GM18502 (cell line): ENCODE measurements at regions not wholly inside any gene's neighbourhood (a gene's known extent, or its start where the extent isn't known, plus 50 kb on each side); places are given as distances from the start of the nearest gene placed in this dataset.

Experiments
- ATAC-seq: cut with Tn5 transposase; IDR thresholded peaks from one replicate; pipeline ENCODE4 v1.9.1; 2021; ENCODE audit warnings: mild to moderate bottlenecking; ENCODE audit not compliant: unreplicated experiment, poor library complexity

DNA sequence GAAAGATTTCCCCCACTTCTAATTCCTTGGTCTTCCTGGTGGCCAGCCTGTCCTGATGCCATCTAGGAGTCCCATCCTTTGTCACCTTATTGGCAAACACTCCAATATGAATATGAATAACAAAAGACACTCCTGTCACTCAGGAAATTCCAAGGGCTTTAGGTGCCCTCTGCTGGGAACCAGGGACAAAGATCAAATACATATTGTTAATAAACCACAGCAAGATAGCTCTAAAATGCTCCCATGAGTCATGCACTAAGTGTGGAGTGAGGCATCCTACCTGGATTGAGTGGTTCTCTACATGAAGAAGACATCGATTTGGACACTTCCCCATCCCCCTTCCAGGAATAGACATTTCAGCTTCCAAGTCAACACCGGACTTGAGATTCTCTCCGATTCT, 823.6 kb downstream of the TBC1D22A start:
- ATAC-seq = no peak

DNA sequence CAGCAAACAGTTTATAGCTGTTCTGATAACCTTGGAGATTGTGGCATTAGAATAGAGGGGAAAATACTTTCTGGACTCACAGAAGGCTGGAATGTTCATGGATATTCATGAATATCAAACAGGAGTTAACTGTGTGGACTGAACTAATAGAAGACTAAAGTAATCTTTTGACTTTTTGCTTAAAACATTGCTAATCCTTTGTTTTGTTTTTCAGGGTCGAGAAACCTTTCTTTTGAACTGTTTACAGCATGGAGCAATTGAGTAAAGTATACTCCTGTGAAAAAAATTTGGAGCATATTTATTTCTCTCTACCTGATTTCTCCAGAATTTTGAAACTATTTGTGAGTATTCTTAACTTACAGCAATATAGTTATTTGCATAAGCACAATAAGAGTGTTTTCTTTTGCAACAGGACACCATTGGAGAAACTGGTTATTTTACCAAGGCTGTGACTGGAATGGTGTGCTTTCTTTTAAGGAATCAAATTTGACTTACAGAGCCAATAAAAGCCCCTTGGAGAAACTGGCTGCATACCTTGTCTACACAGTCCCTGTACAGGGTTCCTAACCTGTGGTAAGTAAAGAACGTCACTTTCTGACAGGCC, 821.6 kb downstream of the TBC1D22A start:
- no peak for ATAC-seq

GRCh38 chr22:47582067-47582466, 819.6 kb downstream of the TBC1D22A start:
- ATAC-seq = no peak

GRCh38 chr22:47580121-47580520, 817.7 kb downstream of the TBC1D22A start:
- no peak for ATAC-seq

GRCh38 chr22:47576908-47577307, 814.5 kb downstream of the TBC1D22A start:
- no peak for ATAC-seq

GRCh38 chr22:47575291-47575690, 812.8 kb downstream of the TBC1D22A start:
- ATAC-seq = no peak

- no peak for ATAC-seq
Observed at GRCh38 chr22:47574556-47574955, 812.1 kb downstream of the TBC1D22A start.

- ATAC-seq = no peak
Observed at GRCh38 chr22:47573141-47573540, 810.7 kb downstream of the TBC1D22A start.

DNA sequence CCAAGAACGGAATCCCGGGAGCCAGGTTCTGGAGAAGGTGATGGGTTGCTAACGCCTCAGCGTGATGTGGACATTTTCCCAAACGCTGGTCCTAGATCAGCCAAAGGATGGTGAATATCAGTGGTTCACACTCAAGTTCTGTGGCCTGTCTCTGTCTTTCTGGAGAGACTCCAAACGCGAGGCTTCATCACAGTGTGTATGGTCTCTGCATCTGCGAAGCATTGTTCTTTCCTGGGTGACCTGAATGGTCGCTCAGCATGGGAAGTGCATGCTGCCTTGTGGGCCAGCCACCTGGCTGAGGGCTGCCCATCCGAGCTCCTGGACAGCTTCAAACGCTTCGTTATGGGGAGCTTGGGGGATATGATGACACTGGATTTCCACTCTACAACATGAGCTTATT, 810.0 kb downstream of the TBC1D22A start:
- no peak for ATAC-seq

- ATAC-seq = no peak
Observed at GRCh38 chr22:47571616-47572015, 809.2 kb downstream of the TBC1D22A start.

DNA sequence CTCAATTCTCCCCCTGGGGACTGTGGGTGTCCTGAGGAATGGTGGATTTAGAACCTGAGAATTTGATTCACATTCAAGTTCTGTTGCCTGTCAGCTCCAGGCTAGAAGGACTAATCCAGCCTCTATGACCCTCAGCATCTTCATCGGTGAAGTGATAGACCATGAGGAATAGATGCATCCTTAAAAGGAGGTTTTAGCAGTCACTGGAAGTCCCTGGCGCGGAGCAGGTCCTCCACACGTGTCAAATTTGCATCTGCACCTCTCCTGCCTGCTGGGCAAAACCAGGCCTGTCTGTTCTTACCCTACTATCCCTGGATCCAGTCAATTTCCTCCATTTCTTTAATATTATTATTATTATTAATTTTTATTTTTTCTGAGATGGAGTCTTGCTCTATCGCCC, 808.4 kb downstream of the TBC1D22A start:
- ATAC-seq = no peak

DNA sequence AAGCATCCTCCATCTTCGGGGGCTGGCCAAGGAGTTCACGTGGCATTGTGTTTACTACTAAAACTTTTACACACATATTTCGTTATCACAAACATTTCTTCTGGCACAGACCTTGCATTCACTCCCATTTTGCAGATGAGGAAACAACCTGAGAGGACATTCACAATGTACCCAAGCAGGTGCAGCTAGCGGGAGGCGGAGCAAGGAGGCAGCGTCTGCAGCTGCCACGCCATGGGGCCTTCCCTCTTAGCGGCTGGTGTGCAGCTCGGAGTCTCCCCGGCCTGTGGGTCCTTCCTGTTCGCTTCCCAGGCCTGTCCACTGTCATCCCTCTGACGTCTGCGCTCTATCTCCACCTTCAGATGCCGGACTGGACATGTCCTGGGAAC, 807.8 kb downstream of the TBC1D22A start:
- no peak for ATAC-seq

- no peak for ATAC-seq
Observed at GRCh38 chr22:47569389-47570299, 807.2 kb downstream of the TBC1D22A start.

DNA sequence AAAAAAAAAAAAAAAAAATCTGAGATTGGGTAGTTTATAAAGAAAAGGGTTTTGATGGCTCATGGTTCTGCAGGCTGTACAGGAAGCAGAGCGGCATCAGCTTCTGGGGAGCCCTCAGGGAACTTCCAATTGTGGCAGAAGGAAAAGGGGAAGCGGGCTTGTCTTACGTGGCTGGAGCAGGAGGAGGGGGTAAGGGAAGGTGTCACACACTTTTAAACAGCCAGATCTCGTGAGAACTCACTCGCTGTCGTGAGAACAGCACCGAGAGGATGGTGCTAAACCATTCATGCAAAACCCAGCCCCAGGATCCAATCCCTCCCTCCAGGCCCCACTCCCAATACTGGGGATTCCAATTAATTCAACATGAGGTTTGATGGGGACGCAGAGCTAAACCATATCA, 806.2 kb downstream of the TBC1D22A start:
- ATAC-seq = no peak

DNA sequence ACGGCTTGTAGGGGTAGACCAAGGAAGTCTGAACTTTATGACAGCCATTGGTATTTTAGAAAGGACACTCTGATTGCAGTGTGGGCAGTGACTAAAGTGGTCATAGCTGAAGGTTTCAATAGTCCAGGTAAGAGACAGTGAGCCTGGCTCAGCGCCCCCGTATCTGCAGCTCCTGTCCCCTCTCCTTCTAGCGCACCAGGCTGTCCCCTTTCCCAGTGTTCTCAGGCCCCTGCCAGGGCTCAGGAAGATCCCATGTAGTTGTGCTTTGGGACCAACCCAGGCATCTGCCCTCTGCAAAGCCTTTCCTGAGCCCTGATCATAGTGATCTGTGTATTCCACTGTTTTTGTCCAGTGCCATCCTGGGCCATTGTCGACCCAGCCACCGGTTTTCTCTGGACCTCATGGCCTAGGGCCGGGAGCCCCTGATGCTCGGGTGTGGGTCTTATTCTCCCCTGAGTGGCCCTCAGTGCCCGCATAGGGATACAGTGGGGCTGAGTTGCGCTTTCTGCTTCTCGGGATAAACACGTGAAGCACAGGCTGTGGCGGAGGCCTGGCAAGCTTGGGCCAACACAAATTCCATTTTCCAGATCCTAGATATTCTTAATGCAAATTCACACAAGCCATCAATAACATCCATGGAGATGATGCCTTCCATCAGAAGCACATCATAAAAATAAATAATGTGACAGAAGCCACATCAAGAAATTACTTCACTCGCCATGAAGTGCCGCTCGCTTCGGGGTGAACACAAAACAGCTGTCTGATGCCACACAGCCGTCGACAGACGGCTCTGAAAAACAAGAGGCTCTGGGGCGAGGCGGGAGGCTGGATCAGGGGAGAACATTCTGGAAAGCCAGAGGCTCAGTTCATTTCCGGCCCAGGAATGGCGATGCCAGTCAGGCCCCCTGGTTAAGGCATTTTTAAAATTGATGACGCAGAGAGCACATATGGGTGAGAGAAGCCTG, 805.0 kb downstream of the TBC1D22A start:
- ATAC-seq = no peak

DNA sequence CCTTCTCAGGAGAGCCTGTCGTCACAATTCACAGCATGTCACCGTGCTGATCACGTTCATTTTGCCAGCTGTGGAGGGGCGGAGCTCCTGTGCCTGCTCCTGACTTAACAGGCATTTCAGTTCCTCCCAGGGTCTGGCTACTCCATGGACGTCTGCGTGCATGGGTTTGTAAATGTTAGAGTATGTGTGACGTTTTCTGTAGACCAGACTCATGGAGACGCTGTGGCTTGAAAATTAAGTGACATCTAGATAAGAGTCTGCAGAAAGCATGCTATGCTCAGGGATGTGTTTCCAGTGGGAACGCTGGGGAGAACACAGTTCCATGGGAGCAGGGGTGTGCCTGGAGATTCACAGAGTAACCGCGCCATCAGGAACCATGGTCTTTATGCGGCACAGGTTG, 804.0 kb downstream of the TBC1D22A start:
- ATAC-seq = no peak

DNA sequence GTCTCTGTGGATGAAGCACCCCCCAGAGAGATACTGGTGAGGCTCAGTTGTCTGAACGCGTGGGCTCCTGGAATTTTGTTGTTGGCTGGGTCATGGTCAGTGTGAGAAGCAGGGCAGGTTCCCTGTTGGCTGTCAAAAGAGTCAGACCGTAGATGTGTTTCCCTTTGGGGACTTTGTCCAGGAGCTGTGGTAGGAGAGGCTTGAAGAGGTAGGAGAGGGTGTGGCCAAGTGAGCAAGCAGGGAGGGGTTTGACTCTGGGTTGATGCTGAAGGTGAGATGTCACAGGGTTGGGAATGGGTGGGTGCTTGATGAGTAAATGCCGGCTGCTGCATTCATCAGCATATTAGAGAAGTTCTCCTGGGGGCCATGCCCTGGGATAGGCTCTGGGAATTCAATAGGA, 803.2 kb downstream of the TBC1D22A start:
- ATAC-seq = no peak

DNA sequence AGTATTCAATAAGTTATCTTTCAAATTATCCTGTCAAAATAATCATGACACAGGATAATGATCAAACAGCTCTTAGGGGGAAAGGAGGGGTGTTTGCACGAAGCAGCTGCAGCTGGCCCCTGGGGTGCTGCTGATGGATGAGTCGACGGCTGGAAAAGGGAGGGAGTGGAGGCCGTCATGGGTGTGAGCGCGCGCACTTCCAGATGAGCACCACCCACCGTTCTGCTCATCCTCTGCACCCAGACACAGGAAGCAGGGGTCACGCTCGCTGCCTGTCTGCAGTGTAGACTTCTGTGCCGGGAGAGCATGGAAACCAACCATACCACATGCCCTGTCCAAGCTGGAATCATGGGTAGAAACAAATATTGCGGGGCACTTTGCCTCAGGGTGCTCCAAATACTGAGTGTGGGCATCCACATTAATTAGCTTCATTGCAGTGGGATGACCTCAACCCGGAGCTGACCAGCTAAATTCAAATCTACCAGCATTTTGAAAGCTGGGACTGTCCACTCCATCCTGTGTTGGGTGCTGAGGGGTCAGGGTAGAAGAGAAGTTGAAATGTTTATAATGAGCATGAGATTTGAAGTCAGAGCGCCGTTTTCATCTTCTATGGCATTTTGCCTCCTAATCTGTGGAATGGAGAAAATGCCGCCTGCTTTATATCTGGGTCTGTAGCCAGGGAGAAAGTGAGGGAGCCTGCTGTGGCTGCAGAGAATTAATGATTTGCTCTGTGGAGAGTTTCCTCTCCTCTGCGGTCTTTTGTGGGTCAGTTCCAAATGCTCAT, 802.4 kb downstream of the TBC1D22A start:
- ATAC-seq = no peak

DNA sequence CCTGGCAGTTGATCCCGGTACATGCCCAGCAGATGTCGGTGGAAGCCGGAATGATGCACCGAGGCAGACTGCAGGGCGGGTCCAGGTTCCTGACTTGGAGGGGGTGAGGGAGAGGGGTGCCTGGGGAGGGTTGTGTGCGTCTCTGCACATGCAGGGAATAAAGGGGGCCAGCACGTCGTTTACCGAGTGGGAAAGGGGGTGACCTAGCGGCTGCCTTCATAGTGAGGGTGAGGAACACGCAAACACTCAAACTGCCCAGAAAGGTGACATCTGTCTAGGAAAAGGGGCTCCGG, 801.7 kb downstream of the TBC1D22A start:
- ATAC-seq = no peak
